ENCODE measurements at regions not wholly inside any gene's neighbourhood (a gene's known extent, or its start where the extent isn't known, plus 50 kb on each side); places are given as distances from the start of the nearest gene placed in this dataset.

- no peak for DNase-seq
Measured at GRCh38 chr3:177729956-177730681, 532.8 kb upstream of the TBL1XR1 start.

- DNase-seq: no peak
Measured at GRCh38 chr3:177730814-177731213, 533.5 kb upstream of the TBL1XR1 start.

- DNase-seq: no peak
Measured at GRCh38 chr3:177731644-177732268, 534.5 kb upstream of the TBL1XR1 start.

GRCh38 chr3:177733233-177733632 is 536.0 kb upstream of the TBL1XR1 start:
- no peak for DNase-seq

- no peak for DNase-seq
Measured at GRCh38 chr3:177733936-177734335, 536.7 kb upstream of the TBL1XR1 start.

GRCh38 chr3:177735431-177735830 is 538.1 kb upstream of the TBL1XR1 start:
- DNase-seq: no peak

- no peak for DNase-seq
Measured at GRCh38 chr3:177739461-177739860, 542.2 kb upstream of the TBL1XR1 start.

GRCh38 chr3:177740254-177740653 is 543.0 kb upstream of the TBL1XR1 start:
- no peak for DNase-seq

- DNase-seq: no peak
Measured at GRCh38 chr3:177742273-177742672, 545.0 kb upstream of the TBL1XR1 start.

GRCh38 chr3:177743173-177743890 is 546.0 kb upstream of the TBL1XR1 start:
- no peak for DNase-seq

- DNase-seq: no peak
Measured at GRCh38 chr3:177744873-177745606, 547.8 kb upstream of the TBL1XR1 start.

- no peak for DNase-seq
Measured at GRCh38 chr3:177745607-177746005, 548.3 kb upstream of the TBL1XR1 start.

- DNase-seq: no peak
Measured at GRCh38 chr3:177746337-177746933, 549.2 kb upstream of the TBL1XR1 start.

GRCh38 chr3:177749836-177750235 is 552.6 kb upstream of the TBL1XR1 start:
- no peak for DNase-seq

- DNase-seq: no peak
Measured at GRCh38 chr3:177750436-177750835, 553.2 kb upstream of the TBL1XR1 start.

GRCh38 chr3:177751770-177752169 is 554.5 kb upstream of the TBL1XR1 start:
- no peak for DNase-seq

- no peak for DNase-seq
Measured at GRCh38 chr3:177752831-177753230, 555.5 kb upstream of the TBL1XR1 start.

- no peak for DNase-seq
Measured at GRCh38 chr3:177753451-177754155, 556.3 kb upstream of the TBL1XR1 start.

- DNase-seq: no peak
Measured at GRCh38 chr3:177754508-177754921, 557.2 kb upstream of the TBL1XR1 start.

GRCh38 chr3:177758126-177758525 is 560.8 kb upstream of the TBL1XR1 start:
- DNase-seq: no peak

GRCh38 chr3:177760803-177761202 is 563.5 kb upstream of the TBL1XR1 start:
- no peak for DNase-seq

- DNase-seq: no peak
Measured at GRCh38 chr3:177764377-177764912, 567.2 kb upstream of the TBL1XR1 start.

Measured in activated CD4-positive, CD25-positive, alpha-beta regulatory T cell (primary cell).